Ovary (tissue), 7 donors: ENCODE measurements at regions not wholly inside any gene's neighbourhood (a gene's known extent, or its start where the extent isn't known, plus 50 kb on each side); places are given as distances from the start of the nearest gene placed in this dataset.

Experiments used
- DNase-seq, 5 donors: peaks; one replicate each; pipeline ENCODE4 v3.0.0-alpha.2; 2019 to 2020
- H3K27ac ChIP-seq, 2 donors: fragments of 200-600 bp; one replicate each; pipeline versions ENCODE4 v1.5.1 to v1.8.0; 2019 to 2022
- H3K27me3 ChIP-seq: fragments of 200-600 bp; one replicate; pipeline ENCODE4 v1.8.0; 2022
- H3K36me3 ChIP-seq: fragments of 200-600 bp; sonication (generic); one replicate; pipeline ENCODE4 v1.5.1; 2019
- H3K4me1 ChIP-seq: one replicate; pipeline ENCODE4 v1.8.1; 2013; ENCODE audit warnings: mild to moderate bottlenecking, moderate library complexity; ENCODE audit not compliant: insufficient read depth
- H3K4me3 ChIP-seq: fragments of 200-600 bp; sonication (generic); one replicate; pipeline ENCODE4 v1.5.1; 2017
- H3K9me3 ChIP-seq, 2 donors: fragments of 200-600 bp in 1 of 2; sonication (generic) in 1 of 2; one replicate each; pipeline versions ENCODE4 v1.5.1 to v1.8.1; 2013 to 2019; ENCODE audit warnings: mild to moderate bottlenecking in 1 of 2, moderate library complexity in 1 of 2
- CTCF ChIP-seq, 3 donors: fragments of 450-650 bp in 2 of 3; fragments of 200-600 bp in 1 of 3; IDR thresholded peaks; one replicate each; pipeline versions ENCODE4 v1.5.1 to v1.8.0; 2016 to 2022; ENCODE audit warnings: antibody characterized with exemption in 3 of 3, mild to moderate bottlenecking in 1 of 3
- EP300 ChIP-seq: sonication (generic); formaldehyde crosslinking; IDR thresholded peaks from one replicate; pipeline ENCODE4 v1.6.1; 2017; ENCODE audit warnings: antibody characterized with exemption
- POLR2A ChIP-seq: fragments of 450-650 bp; IDR thresholded peaks from one replicate; pipeline ENCODE4 v1.6.1; 2017; ENCODE audit warnings: antibody characterized with exemption, mild to moderate bottlenecking, moderate library complexity
- WGBS, 3 donors: extraction: QIAGEN DNeasy Blood & Tissue Kit in 1 of 3; methylation state at CpG; one replicate each; pipeline versions ENCODE4 v1.1.5 to v1.1.7; 2013 to 2017; 5-methylcytosine and 5-hydroxymethylcytosine counted together
- intact Hi-C, 4 donors: fragments of 100-400 bp; cut with DNase I; formaldehyde crosslinking; loops; one replicate each; pipeline versions ENCODE4 v1.11.0 to v1.15.1; 2022 to 2023
- donor health status: DM: no; HTN: no; CAD: no; lungs with moderate emphysema.
- donor health status: DM: no; HTN: no; CAD: no.
- donor health status: Bipolar disorder and iron deficiency.
- donor health status: DM: no; HTN: no; CAD: no.
- donor health status: DM: yes; HTN: yes; CAD: no.

- H3K4me1 ChIP-seq: no peaks in the 10 kb centered on the region
- intact Hi-C loops: loop anchor here in 1 of 4 donors (2.0 kb wide), 1 partner anchor 37 kb away; no protein-coding TSS in a partner anchor
- no peaks in the 10 kb centered on the region for H3K36me3 ChIP-seq
Observed at GRCh38 chr3:163768048-163768447, 1310.2 kb downstream of the SI start.

GRCh38 chr3:163766112-163766511 lies 1312.2 kb downstream of the SI start:
- Histone ChIP-seq H3K27ac (no peak overlapping the region), H3K36me3 (no peaks in the 10 kb centered on the region), H3K9me3 (no peaks in the 10 kb centered on the region), H3K4me1 (no peaks in the 10 kb centered on the region), H3K27me3 (no peaks in the 10 kb centered on the region), H3K4me3 (no peak overlapping the region)
- intact Hi-C loops: no loop called here
- no peak for DNase-seq
- TF ChIP-seq CTCF (IDR thresholded peaks at IDR 0.05): no peak
- no peak for TF ChIP-seq EP300
- TF ChIP-seq POLR2A: no peak

More at GRCh38 chr3:163768048-163768447, 1310.2 kb downstream of the SI start:
- Histone ChIP-seq H3K27ac (no peak overlapping the region), H3K9me3 (no peaks in the 10 kb centered on the region), H3K27me3 (no peaks in the 10 kb centered on the region), H3K4me3 (no peak overlapping the region)
- TF ChIP-seq POLR2A: no peak
- no peak for TF ChIP-seq EP300
- TF ChIP-seq CTCF (IDR thresholded peaks at IDR 0.05): no peak
- no peak for DNase-seq

- WGBS, 3 donors: 88 to 96% (median 96%) methylated on average over 1 of the region's 1 CpG
- intact Hi-C loops: no loop called here
- no peaks in the 10 kb centered on the region for H3K4me1 ChIP-seq
- no peak for DNase-seq
- no peaks in the 10 kb centered on the region for H3K27me3 ChIP-seq
- no peak overlapping the region for H3K4me3 ChIP-seq
- H3K27ac ChIP-seq: no peak overlapping the region
- H3K9me3 ChIP-seq: no peaks in the 10 kb centered on the region
- TF ChIP-seq CTCF (IDR thresholded peaks at IDR 0.05) (no peak), EP300 (no peak), POLR2A (no peak)
- no peaks in the 10 kb centered on the region for H3K36me3 ChIP-seq
Observed at GRCh38 chr3:163753033-163753432, 1325.3 kb downstream of the SI start.

GRCh38 chr3:163745204-163745603 lies 1333.1 kb downstream of the SI start:
- H3K4me1 ChIP-seq: no peaks in the 10 kb centered on the region
- H3K36me3 ChIP-seq: no peaks in the 10 kb centered on the region
- WGBS, 3 donors: 70 to 87% (median 82%) methylated on average over 2 of the region's 2 CpGs
- H3K27ac ChIP-seq: no peak overlapping the region
- no peak for TF ChIP-seq EP300
- no peak for TF ChIP-seq CTCF (IDR thresholded peaks at IDR 0.05)
- no peak for TF ChIP-seq POLR2A
- no peaks in the 10 kb centered on the region for H3K27me3 ChIP-seq
- DNase-seq: no peak
- no peak overlapping the region for H3K4me3 ChIP-seq
- intact Hi-C loops: no loop called here
- no peaks in the 10 kb centered on the region for H3K9me3 ChIP-seq

DNA sequence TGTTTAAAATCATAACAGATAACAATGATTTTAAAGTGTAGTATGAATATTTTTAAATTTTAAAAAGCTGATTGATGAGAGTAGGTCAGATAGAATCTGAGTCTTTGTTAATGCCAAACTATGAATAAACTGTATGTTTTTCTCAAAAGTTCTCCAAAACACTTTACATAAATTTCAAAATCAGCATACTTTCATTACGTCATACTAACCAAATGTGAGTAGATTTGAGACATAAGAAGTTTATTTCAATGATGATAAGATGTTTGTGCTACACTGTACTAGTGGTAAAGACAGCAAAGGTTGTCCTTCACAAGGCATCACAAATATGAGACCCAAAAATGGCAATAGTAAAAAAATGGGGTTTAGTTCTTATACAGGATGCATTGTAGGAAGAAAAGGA lies 1342.9 kb downstream of the SI start:
- Histone ChIP-seq H3K9me3 (peaks cover 0 to 4% of the 10 kb centered on the region in 2 donors), H3K4me1 (no peaks in the 10 kb centered on the region), H3K36me3 (no peaks in the 10 kb centered on the region), H3K27ac (no peak overlapping the region), H3K27me3 (no peaks in the 10 kb centered on the region), H3K4me3 (no peak overlapping the region)
- TF ChIP-seq EP300 (no peak), POLR2A (no peak), CTCF (IDR thresholded peaks at IDR 0.05) (no peak)
- WGBS, 3 donors: 67 to 81% (median 78%) methylated on average over 1 of the region's 1 CpG
- no peak for DNase-seq
- intact Hi-C loops: no loop called here
